Lower leg skin (tissue), 4 donors: ENCODE measurements at regions not wholly inside any gene's neighbourhood (a gene's known extent, or its start where the extent isn't known, plus 50 kb on each side); places are given as distances from the start of the nearest gene placed in this dataset.

ENCODE experiments used
- DNase-seq, 2 donors: peaks; one replicate each; pipeline ENCODE4 v3.0.0-alpha.2; 2019; ENCODE audit warnings: low spot score in 2 of 2
- H3K4me3 ChIP-seq: fragments of 200-600 bp; sonication (generic); 2 replicates; pipeline ENCODE4 v1.5.1; 2017; ENCODE audit warnings: mild to moderate bottlenecking, low read depth; ENCODE audit not compliant: poor library complexity, severe bottlenecking
- CTCF ChIP-seq, 3 donors: fragments of 450-650 bp; IDR thresholded peaks; one replicate each; pipeline ENCODE4 v1.5.1; 2016; ENCODE audit warnings: antibody characterized with exemption in 3 of 3, mild to moderate bottlenecking in 3 of 3, moderate library complexity in 2 of 3
- POLR2A ChIP-seq, 2 donors: fragments of 450-650 bp; IDR thresholded peaks; one replicate each; pipeline ENCODE4 v1.6.1; 2016 to 2017; ENCODE audit warnings: antibody characterized with exemption in 2 of 2, mild to moderate bottlenecking in 1 of 2, moderate library complexity in 1 of 2
- WGBS, 2 donors: methylation state at CpG; one replicate each; pipeline ENCODE4 v1.1.5; 2018; 5-methylcytosine and 5-hydroxymethylcytosine counted together
- intact Hi-C: fragments of 100-400 bp; cut with DNase I; formaldehyde crosslinking; loops from one replicate; pipeline ENCODE4 v1.15.0; 2023; ENCODE audit warnings: low total_unique reads

- WGBS, 2 donors, result 26 to 28% methylated on average over 2 of the region's 2 CpGs
- DNase-seq, result no peak
- intact Hi-C loops, result no loop called here
Measured at GRCh38 chr11:92130421-92130831, 94.2 kb upstream of the FAT3 start.

GRCh38 chr11:92129811-92130210 is 94.8 kb upstream of the FAT3 start:
- DNase-seq, result no peak
- WGBS, 2 donors, result 45 to 80% methylated on average over 1 of the region's 1 CpG
- intact Hi-C loops, result no loop called here
- TF ChIP-seq POLR2A (IDR thresholded peaks at IDR 0.05), result no peak
- no peak for TF ChIP-seq CTCF (IDR thresholded peaks at IDR 0.05)
- H3K4me3 ChIP-seq, result no peak overlapping the region

More at GRCh38 chr11:92130421-92130831, 94.2 kb upstream of the FAT3 start:
- H3K4me3 ChIP-seq, result no peak overlapping the region
- TF ChIP-seq POLR2A (IDR thresholded peaks at IDR 0.05) (no peak), CTCF (IDR thresholded peaks at IDR 0.05) (no peak)

- no peak for DNase-seq
- no peak overlapping the region for H3K4me3 ChIP-seq
- TF ChIP-seq POLR2A (IDR thresholded peaks at IDR 0.05) (no peak), CTCF (IDR thresholded peaks at IDR 0.05) (no peak)
- intact Hi-C loops, result no loop called here
- WGBS, 2 donors, result 50 to 73% methylated on average over 2 of the region's 2 CpGs
Measured at GRCh38 chr11:92128026-92128425, 96.6 kb upstream of the FAT3 start.

GRCh38 chr11:92125321-92125720 is 99.3 kb upstream of the FAT3 start:
- intact Hi-C loops, result no loop called here
- DNase-seq, result no peak
- TF ChIP-seq CTCF (IDR thresholded peaks at IDR 0.05) (no peak), POLR2A (IDR thresholded peaks at IDR 0.05) (no peak)
- no peak overlapping the region for H3K4me3 ChIP-seq

GRCh38 chr11:92123540-92123939 is 101.1 kb upstream of the FAT3 start:
- TF ChIP-seq POLR2A (IDR thresholded peaks at IDR 0.05), result no peak
- no peak for TF ChIP-seq CTCF (IDR thresholded peaks at IDR 0.05)
- intact Hi-C loops, result no loop called here
- DNase-seq, result no peak
- WGBS, 2 donors, result 56 to 83% methylated on average over 1 of the region's 1 CpG
- H3K4me3 ChIP-seq, result no peak overlapping the region

- no peak for DNase-seq
- intact Hi-C loops, result no loop called here
- no peak overlapping the region for H3K4me3 ChIP-seq
- 49 to 52% methylated on average over 1 of the region's 1 CpG for WGBS, 2 donors
- no peak for TF ChIP-seq CTCF (IDR thresholded peaks at IDR 0.05)
Measured at GRCh38 chr11:92122561-92122960, 102.1 kb upstream of the FAT3 start.
